HCT116 (cell line): ENCODE measurements at regions not wholly inside any gene's neighbourhood (a gene's known extent, or its start where the extent isn't known, plus 50 kb on each side); places are given as distances from the start of the nearest gene placed in this dataset.

ENCODE experiments used
- ATAC-seq: fragments of 200-7000 bp; cut with Tn5 transposase; 2 replicates; pipeline ENCODE4 v1.9.1; 2020; ENCODE audit warnings: mild to moderate bottlenecking, moderate library complexity
- BruUV-seq: library from RNA; stranded (reverse); fragments of 400-500 nt; replicated peaks from 2 replicates; lab custom pipeline; 2021; lab: Mats Ljungman, UMichigan
- CTCF ChIA-PET: fragments of 300-600 bp; sonication (Branson Sonifier 250); formaldehyde crosslinking; loops from one replicate; lab custom pipeline; 2021; ENCODE audit warnings: antibody characterized with exemption; lab: Charles Lee
- POLR2A ChIA-PET: fragments of 300-600, 350-600 bp; sonication (Branson Sonifier 250); formaldehyde crosslinking; loops from one replicate; lab custom pipeline; 2021; ENCODE audit warnings: antibody characterized with exemption; lab: Charles Lee
- RAD21 ChIA-PET, 2 experiments: fragments of 300-600 bp; sonication (Branson Sonifier 250); formaldehyde crosslinking; loops; one replicate each; lab custom pipeline; 2023; ENCODE audit warnings: low total read pairs in 2 of 2; ENCODE audit not compliant: uncharacterized antibody in 2 of 2, unreplicated experiment in 2 of 2, low non-redundant PET in 1 of 2; lab: Charles Lee
- DNase-seq: peaks from one replicate; pipeline ENCODE4 v3.0.0-alpha.2; 2010; ENCODE audit warnings: low read depth, low spot score
- H2AFZ ChIP-seq: fragments of 200-600 bp; shearing (Covaris generic), sonication (generic); 2 replicates; pipeline ENCODE4 v1.6.1; 2017; ENCODE audit warnings: low read depth, mixed run types, mixed read lengths, antibody characterized with exemption, low read length; ENCODE audit not compliant: poor library complexity, severe bottlenecking
- H3K27ac ChIP-seq: 2 replicates; pipeline ENCODE4 v1.5.1; 2012; ENCODE audit warnings: low read depth, low read length
- H3K27me3 ChIP-seq: fragments of 200-600 bp; sonication (generic); 2 replicates; pipeline ENCODE4 v1.6.1; 2016; ENCODE audit warnings: mixed run types, low read length, mixed read lengths; ENCODE audit not compliant: insufficient read depth
- H3K36me3 ChIP-seq, 2 experiments: fragments of 200-500 bp in 1 of 2; fragments of 200-600 bp in 1 of 2; sonication (Bioruptor generic) in 1 of 2; sonication (generic) in 1 of 2; 2 replicates each; pipeline versions ENCODE4 v1.5.1 to v1.6.1; 2014 to 2016; ENCODE audit warnings: low read length in 2 of 2, inconsistent platforms in 1 of 2, mixed read lengths in 1 of 2, mixed run types in 1 of 2; ENCODE audit not compliant: insufficient read depth in 2 of 2, control insufficient read depth in 1 of 2
- H3K4me1 ChIP-seq, 2 experiments: fragments of 200-600 bp in 1 of 2; sonication (generic) in 1 of 2; 2 replicates each; pipeline versions ENCODE4 v1.5.1 to v1.6.1; 2012 to 2017; ENCODE audit warnings: low read length in 2 of 2, inconsistent platforms in 1 of 2, mild to moderate bottlenecking in 1 of 2, mixed read lengths in 1 of 2, mixed run types in 1 of 2, moderate library complexity in 1 of 2; ENCODE audit not compliant: insufficient read depth in 2 of 2, control insufficient read depth in 1 of 2
- H3K4me2 ChIP-seq: fragments of 200-600 bp; sonication (generic); 2 replicates; pipeline ENCODE4 v1.6.1; 2017; ENCODE audit warnings: mixed run types, low read length, mixed read lengths
- H3K4me3 ChIP-seq, 2 experiments: fragments of 200-600 bp in 1 of 2; sonication (generic) in 1 of 2; replicated peaks in 1 of 2; 2 replicates each; pipeline ENCODE4 v1.5.1; 2011 to 2016; ENCODE audit warnings: low read length in 2 of 2, control low read depth in 1 of 2, low read depth in 1 of 2, mild to moderate bottlenecking in 1 of 2, mixed read lengths in 1 of 2, mixed run types in 1 of 2
- H3K79me2 ChIP-seq: fragments of 200-600 bp; sonication (generic); 2 replicates; pipeline ENCODE4 v1.6.1; 2017; ENCODE audit warnings: mild to moderate bottlenecking, mixed run types, low read length, moderate library complexity, mixed read lengths; ENCODE audit not compliant: insufficient read depth
- H3K9ac ChIP-seq: fragments of 200-600 bp; sonication (generic); 2 replicates; pipeline ENCODE4 v1.6.1; 2016; ENCODE audit warnings: low read length, mixed read lengths
- H3K9me2 ChIP-seq: fragments of 200-600 bp; sonication (generic), shearing (Covaris generic); 2 replicates; pipeline ENCODE4 v1.6.1; 2017; ENCODE audit warnings: mixed run types, mild to moderate bottlenecking, moderate library complexity; ENCODE audit not compliant: insufficient read depth
- H3K9me3 ChIP-seq, 2 experiments: fragments of 200-500 bp in 1 of 2; fragments of 200-600 bp in 1 of 2; sonication (Bioruptor generic) in 1 of 2; sonication (generic) in 1 of 2; 2 replicates each; pipeline ENCODE4 v1.6.1; 2014 to 2017; ENCODE audit warnings: low read length in 2 of 2, mixed read lengths in 2 of 2, inconsistent platforms in 1 of 2, low read depth in 1 of 2, mild to moderate bottlenecking in 1 of 2, mixed run types in 1 of 2, moderate library complexity in 1 of 2; ENCODE audit not compliant: control insufficient read depth in 1 of 2, insufficient read depth in 1 of 2
- H4K20me1 ChIP-seq: fragments of 200-600 bp; sonication (generic), shearing (Covaris generic); 2 replicates; pipeline ENCODE4 v1.6.1; 2017; ENCODE audit warnings: mixed run types, mild to moderate bottlenecking, moderate library complexity; ENCODE audit not compliant: insufficient read depth
- EGR1 ChIP-seq: IDR thresholded peaks from 2 replicates; pipeline ENCODE4 v1.6.1; 2012; ENCODE audit warnings: low read depth
- ELF1 ChIP-seq: IDR thresholded peaks from 2 replicates; pipeline ENCODE4 v1.6.1; 2012; ENCODE audit warnings: low read depth, borderline replicate concordance
- EZH2 ChIP-seq: fragments of 200-600 bp; sonication (generic); IDR thresholded peaks from 2 replicates; pipeline ENCODE4 v1.6.1; 2017; ENCODE audit warnings: antibody characterized with exemption, mixed run types
- JUND ChIP-seq: IDR thresholded peaks from 2 replicates; pipeline ENCODE4 v1.6.1; 2012
- POLR2A ChIP-seq: IDR thresholded peaks from 2 replicates; pipeline ENCODE4 v1.7.0; 2011; ENCODE audit warnings: borderline replicate concordance; ENCODE audit not compliant: insufficient read depth, insufficient read length; ENCODE audit errors: extremely low read depth
- SP1 ChIP-seq: IDR thresholded peaks from 2 replicates; pipeline ENCODE4 v1.6.1; 2012; ENCODE audit warnings: low read depth
- SRF ChIP-seq: IDR thresholded peaks from 2 replicates; pipeline ENCODE4 v1.6.1; 2012; ENCODE audit warnings: low read depth
- TCF7L2 ChIP-seq: IDR thresholded peaks from 2 replicates; pipeline ENCODE4 v1.7.0; 2011; ENCODE audit warnings: borderline replicate concordance, inconsistent platforms; ENCODE audit not compliant: insufficient read depth, insufficient read length; ENCODE audit errors: extremely low read depth
- ZFX ChIP-seq: fragments of 450-650 bp; IDR thresholded peaks from 2 replicates; pipeline ENCODE4 v1.6.1; 2017
- ZNF274 ChIP-seq: fragments of 200-500 bp; sonication (Bioruptor generic); IDR thresholded peaks from 2 replicates; pipeline ENCODE4 v1.6.1; 2014; ENCODE audit warnings: mild to moderate bottlenecking, low read depth, low read length, inconsistent platforms
- intact Hi-C: fragments of 100-400 bp; cut with micrococcal nuclease; formaldehyde crosslinking; loops from 2 replicates; pipeline ENCODE4 v1.10.0; 2022
- TF ChIP-seq, protein P1 (sequence below): IDR thresholded peaks from 2 replicates; pipeline ENCODE4 v1.6.1; 2012
- TF ChIP-seq, protein P2 (sequence below): IDR thresholded peaks from 2 replicates; pipeline ENCODE4 v1.6.1; 2011; ENCODE audit warnings: mild to moderate bottlenecking, low read length, moderate library complexity; ENCODE audit not compliant: insufficient replicate concordance; ENCODE audit errors: extremely low read depth
- TF ChIP-seq, protein P3 (sequence below): IDR thresholded peaks from 2 replicates; pipeline ENCODE4 v1.6.1; 2012
- TF ChIP-seq, protein P4 (sequence below), 3 experiments: fragments of 200-600 bp in 1 of 3; sonication (generic) in 1 of 3; IDR thresholded peaks in 2 of 3; conservative IDR thresholded peaks in 1 of 3; 2 replicates each; pipeline ENCODE4 v1.5.1; 2012 to 2017; ENCODE audit warnings: low read depth in 2 of 3, low read length in 2 of 3, antibody characterized with exemption in 1 of 3, borderline replicate concordance in 1 of 3, control low read depth in 1 of 3, mild to moderate bottlenecking in 1 of 3, mixed read lengths in 1 of 3, mixed run types in 1 of 3, moderate library complexity in 1 of 3; ENCODE audit not compliant: insufficient read depth in 1 of 3

DNA sequence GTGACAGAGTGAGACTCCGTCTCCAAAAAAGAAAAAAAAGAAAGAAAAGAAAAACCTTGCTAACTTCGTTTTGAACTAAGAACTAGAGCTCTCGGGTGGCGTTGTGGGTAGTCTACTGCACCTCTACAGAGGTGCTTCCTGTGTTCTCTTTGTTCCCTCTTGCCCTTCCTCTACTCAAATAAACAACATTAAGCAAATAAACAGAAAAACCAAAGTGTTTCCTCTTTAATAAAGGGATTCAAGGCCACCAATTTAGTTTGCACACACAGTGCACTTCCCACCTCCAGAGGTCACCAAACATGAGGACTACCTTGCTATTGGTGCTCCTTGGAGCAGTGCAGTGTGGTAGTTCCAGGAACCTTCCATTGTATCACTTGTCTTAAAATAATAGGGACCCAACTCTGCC lies 354.2 kb upstream of the TBL1XR1 start:
- no peaks in the 10 kb centered on the region for H3K9me3 ChIP-seq
- intact Hi-C loops = no loop called here
- H3K27me3 ChIP-seq = no peaks in the 10 kb centered on the region
- H3K36me3 ChIP-seq = no peaks in the 10 kb centered on the region
- no peak overlapping the region for H3K4me3 ChIP-seq
- no peak overlapping the region for H3K27ac ChIP-seq
- TF ChIP-seq, protein P1, sequence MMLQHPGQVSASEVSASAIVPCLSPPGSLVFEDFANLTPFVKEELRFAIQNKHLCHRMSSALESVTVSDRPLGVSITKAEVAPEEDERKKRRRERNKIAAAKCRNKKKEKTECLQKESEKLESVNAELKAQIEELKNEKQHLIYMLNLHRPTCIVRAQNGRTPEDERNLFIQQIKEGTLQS = no peak
- TF ChIP-seq ZFX (no peak), SRF (no peak), EZH2 (no peak), ZNF274 (no peak), TCF7L2 (no peak)
- TF ChIP-seq, protein P2, sequence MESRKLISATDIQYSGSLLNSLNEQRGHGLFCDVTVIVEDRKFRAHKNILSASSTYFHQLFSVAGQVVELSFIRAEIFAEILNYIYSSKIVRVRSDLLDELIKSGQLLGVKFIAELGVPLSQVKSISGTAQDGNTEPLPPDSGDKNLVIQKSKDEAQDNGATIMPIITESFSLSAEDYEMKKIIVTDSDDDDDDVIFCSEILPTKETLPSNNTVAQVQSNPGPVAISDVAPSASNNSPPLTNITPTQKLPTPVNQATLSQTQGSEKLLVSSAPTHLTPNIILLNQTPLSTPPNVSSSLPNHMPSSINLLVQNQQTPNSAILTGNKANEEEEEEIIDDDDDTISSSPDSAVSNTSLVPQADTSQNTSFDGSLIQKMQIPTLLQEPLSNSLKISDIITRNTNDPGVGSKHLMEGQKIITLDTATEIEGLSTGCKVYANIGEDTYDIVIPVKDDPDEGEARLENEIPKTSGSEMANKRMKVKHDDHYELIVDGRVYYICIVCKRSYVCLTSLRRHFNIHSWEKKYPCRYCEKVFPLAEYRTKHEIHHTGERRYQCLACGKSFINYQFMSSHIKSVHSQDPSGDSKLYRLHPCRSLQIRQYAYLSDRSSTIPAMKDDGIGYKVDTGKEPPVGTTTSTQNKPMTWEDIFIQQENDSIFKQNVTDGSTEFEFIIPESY = no peak
- TF ChIP-seq, all 23 proteins: peak for 0
- Histone ChIP-seq H3K4me1 (no peaks in the 10 kb centered on the region), H4K20me1 (no peaks in the 10 kb centered on the region), H3K4me2 (no peak overlapping the region), H3K9me2 (no peaks in the 10 kb centered on the region), H2AFZ (no peak overlapping the region), H3K79me2 (no peaks in the 10 kb centered on the region), H3K9ac (no peak overlapping the region)
- CTCF ChIA-PET = no interaction called here
- ATAC-seq = peak; percentile 54
- no peak for DNase-seq
- POLR2A ChIA-PET = no interaction called here
- BruUV-seq = no TSS peak
- RAD21 ChIA-PET = no interaction called here

DNA sequence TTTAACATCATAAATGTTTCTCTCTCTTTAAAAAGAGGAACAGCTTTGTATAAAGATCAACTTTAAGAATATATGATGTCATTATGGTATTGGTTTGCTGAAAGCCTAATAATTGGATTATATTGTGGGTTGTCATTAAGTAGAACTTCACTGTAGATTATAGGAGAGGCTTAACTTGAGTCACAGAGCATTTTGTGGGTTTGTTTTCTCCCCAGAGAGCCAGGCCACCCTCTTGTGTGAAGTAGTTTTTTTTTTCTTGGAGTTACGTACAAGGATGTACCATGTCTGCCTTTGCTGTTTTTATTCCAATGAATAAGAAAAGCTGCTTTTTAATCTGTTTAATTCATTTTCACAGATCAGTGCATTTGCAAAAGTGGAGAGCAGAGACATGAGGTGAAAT lies 354.8 kb upstream of the TBL1XR1 start:
- Histone ChIP-seq H3K9me3 (no peaks in the 10 kb centered on the region), H3K4me3 (no peak overlapping the region), H3K27ac (no peak overlapping the region), H4K20me1 (no peaks in the 10 kb centered on the region), H3K27me3 (no peaks in the 10 kb centered on the region), H2AFZ (no peak overlapping the region), H3K9ac (no peak overlapping the region), H3K9me2 (no peaks in the 10 kb centered on the region), H3K4me2 (no peak overlapping the region), H3K36me3 (no peaks in the 10 kb centered on the region), H3K79me2 (no peaks in the 10 kb centered on the region), H3K4me1 (no peaks in the 10 kb centered on the region)
- DNase-seq (no peak), ATAC-seq (no peak)
- ChIA-PET RAD21 (no interaction called here), CTCF (no interaction called here), POLR2A (no interaction called here)
- intact Hi-C loops = no loop called here
- BruUV-seq = no TSS peak
- TF ChIP-seq, protein P2 = no peak
- TF ChIP-seq, protein P3, sequence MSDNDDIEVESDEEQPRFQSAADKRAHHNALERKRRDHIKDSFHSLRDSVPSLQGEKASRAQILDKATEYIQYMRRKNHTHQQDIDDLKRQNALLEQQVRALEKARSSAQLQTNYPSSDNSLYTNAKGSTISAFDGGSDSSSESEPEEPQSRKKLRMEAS = no peak
- TF ChIP-seq, protein P1 = no peak
- TF ChIP-seq TCF7L2 = no peak
- TF ChIP-seq JUND = no peak
- no peak for TF ChIP-seq EGR1
- no peak for TF ChIP-seq SP1
- no peak for TF ChIP-seq POLR2A
- TF ChIP-seq ZNF274 = no peak
- no peak for TF ChIP-seq ELF1
- TF ChIP-seq, protein P4, sequence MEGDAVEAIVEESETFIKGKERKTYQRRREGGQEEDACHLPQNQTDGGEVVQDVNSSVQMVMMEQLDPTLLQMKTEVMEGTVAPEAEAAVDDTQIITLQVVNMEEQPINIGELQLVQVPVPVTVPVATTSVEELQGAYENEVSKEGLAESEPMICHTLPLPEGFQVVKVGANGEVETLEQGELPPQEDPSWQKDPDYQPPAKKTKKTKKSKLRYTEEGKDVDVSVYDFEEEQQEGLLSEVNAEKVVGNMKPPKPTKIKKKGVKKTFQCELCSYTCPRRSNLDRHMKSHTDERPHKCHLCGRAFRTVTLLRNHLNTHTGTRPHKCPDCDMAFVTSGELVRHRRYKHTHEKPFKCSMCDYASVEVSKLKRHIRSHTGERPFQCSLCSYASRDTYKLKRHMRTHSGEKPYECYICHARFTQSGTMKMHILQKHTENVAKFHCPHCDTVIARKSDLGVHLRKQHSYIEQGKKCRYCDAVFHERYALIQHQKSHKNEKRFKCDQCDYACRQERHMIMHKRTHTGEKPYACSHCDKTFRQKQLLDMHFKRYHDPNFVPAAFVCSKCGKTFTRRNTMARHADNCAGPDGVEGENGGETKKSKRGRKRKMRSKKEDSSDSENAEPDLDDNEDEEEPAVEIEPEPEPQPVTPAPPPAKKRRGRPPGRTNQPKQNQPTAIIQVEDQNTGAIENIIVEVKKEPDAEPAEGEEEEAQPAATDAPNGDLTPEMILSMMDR (IDR thresholded peaks at IDR 0.05 in 2 of 3, conservative IDR thresholded peaks at IDR 0.05 in 1 of 3; ENCODE audit: borderline replicate concordance in 1 of 3, insufficient read depth in 1 of 3, low read depth in 2 of 3, low read length in 2 of 3) = no peak
